ENCODE measurements at regions not wholly inside any gene's neighbourhood (a gene's known extent, or its start where the extent isn't known, plus 50 kb on each side); places are given as distances from the start of the nearest gene placed in this dataset.

- Mint-ChIP-seq H3K27ac (no peak overlapping the region), H3K4me3 (no peak overlapping the region), H3K36me3 (ENCODE audit: low read depth) (0 out of 2 replicates have a peak, but pooled peaks cover 4% of the 10 kb centered on the region), H3K27me3 (ENCODE audit: insufficient read depth) (no peaks in the 10 kb centered on the region), H3K4me1 (ENCODE audit: low read depth) (no peaks in the 10 kb centered on the region), H3K9me3 (peaks cover 19% of the 10 kb centered on the region)
- no peak for DNase-seq
- TF ChIP-seq, protein P1, sequence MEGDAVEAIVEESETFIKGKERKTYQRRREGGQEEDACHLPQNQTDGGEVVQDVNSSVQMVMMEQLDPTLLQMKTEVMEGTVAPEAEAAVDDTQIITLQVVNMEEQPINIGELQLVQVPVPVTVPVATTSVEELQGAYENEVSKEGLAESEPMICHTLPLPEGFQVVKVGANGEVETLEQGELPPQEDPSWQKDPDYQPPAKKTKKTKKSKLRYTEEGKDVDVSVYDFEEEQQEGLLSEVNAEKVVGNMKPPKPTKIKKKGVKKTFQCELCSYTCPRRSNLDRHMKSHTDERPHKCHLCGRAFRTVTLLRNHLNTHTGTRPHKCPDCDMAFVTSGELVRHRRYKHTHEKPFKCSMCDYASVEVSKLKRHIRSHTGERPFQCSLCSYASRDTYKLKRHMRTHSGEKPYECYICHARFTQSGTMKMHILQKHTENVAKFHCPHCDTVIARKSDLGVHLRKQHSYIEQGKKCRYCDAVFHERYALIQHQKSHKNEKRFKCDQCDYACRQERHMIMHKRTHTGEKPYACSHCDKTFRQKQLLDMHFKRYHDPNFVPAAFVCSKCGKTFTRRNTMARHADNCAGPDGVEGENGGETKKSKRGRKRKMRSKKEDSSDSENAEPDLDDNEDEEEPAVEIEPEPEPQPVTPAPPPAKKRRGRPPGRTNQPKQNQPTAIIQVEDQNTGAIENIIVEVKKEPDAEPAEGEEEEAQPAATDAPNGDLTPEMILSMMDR (IDR thresholded peaks at IDR 0.05), result no peak
Measured at GRCh38 chr6:67391955-67392354, 1243.1 kb upstream of the ADGRB3 start.

DNA sequence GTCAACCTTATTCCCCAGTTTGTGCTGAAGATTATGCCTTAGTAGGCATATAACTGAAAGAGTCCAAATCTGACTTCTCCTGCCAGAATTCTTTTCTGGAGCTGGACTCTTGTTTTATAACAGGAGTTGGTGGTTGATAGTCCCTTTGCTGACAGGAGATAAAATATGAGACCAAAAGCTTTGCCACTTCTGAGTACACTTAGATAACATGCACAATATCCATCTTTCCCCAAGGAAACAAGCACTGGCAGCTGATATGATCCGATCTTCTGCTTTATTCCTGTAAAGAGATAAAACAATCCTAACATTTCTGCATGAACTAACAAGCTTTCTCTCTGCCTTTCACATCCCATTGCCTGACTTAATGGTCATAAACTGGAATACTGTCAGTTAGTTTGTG lies 1265.4 kb upstream of the ADGRB3 start:
- H3K4me3 Mint-ChIP-seq, result no peak overlapping the region
- no peak for DNase-seq
- no peak overlapping the region for H3K27ac Mint-ChIP-seq
- H3K36me3 Mint-ChIP-seq (ENCODE audit: low read depth), result no peaks in the 10 kb centered on the region
- TF ChIP-seq, protein P1 (IDR thresholded peaks at IDR 0.05), result no peak
- H3K9me3 Mint-ChIP-seq, result no peaks in the 10 kb centered on the region
- no peaks in the 10 kb centered on the region for H3K4me1 Mint-ChIP-seq (ENCODE audit: low read depth)
- no peaks in the 10 kb centered on the region for H3K27me3 Mint-ChIP-seq (ENCODE audit: insufficient read depth)

DNA sequence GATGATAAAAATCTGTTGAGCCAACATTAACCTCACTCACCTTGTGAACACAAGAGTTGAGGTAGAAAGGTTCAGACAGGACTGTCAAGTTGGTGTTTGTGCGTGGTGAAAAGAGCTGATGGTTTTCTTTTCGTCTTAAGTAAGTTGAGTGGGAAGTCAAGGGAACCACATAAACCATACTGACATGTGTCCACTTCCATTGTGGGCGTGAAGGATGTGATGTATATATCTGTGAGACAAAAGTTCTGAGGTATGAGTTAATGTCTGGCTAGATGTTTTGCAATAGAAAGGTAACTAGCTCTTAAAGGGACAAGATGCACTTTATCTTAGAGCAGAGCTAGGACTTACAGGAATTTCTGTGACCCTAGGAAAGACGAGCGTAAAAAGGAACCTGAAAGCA lies 1272.1 kb upstream of the ADGRB3 start:
- TF ChIP-seq, protein P1 (IDR thresholded peaks at IDR 0.05), result no peak
- Mint-ChIP-seq H3K27ac (no peak overlapping the region; the same call in 1 of the 2 replicates), H3K27me3 (ENCODE audit: insufficient read depth) (no peaks in the 10 kb centered on the region), H3K36me3 (ENCODE audit: low read depth) (no peaks in the 10 kb centered on the region), H3K4me3 (peak overlapping the region; percentile 64; the same call in 1 of the 2 replicates), H3K4me1 (ENCODE audit: low read depth) (peaks cover 36% of the 10 kb centered on the region; the same call in 1 of the 2 replicates), H3K9me3 (no peaks in the 10 kb centered on the region)
- DNase-seq, result no peak

DNA sequence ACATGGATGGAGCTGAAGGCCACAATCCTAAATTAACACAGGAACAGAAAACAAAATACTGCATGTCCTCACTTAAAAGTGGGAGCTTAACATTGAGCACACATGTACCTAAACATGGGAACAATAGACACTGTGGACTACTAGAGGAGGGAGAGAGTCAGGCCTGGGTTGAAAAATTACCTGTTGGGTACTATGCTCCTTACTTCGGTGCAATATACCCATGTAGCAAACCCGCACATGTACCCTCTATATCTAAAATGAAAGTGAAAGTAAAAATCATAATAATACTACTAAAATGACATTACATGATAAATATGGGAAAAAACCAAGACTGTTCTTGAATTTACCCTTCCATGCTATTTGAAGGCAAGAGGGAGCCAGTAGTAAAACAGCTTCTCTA lies 1273.8 kb upstream of the ADGRB3 start:
- Mint-ChIP-seq H3K27me3 (ENCODE audit: insufficient read depth) (no peaks in the 10 kb centered on the region), H3K4me1 (ENCODE audit: low read depth) (peaks cover 36% of the 10 kb centered on the region; the same call in 1 of the 2 replicates), H3K36me3 (ENCODE audit: low read depth) (no peaks in the 10 kb centered on the region), H3K4me3 (peak overlapping the region; percentile 84), H3K9me3 (no peaks in the 10 kb centered on the region), H3K27ac (peak overlapping the region; percentile 30; the same call in 1 of the 2 replicates)
- TF ChIP-seq, protein P1 (IDR thresholded peaks at IDR 0.05), result no peak
- no peak for DNase-seq

DNA sequence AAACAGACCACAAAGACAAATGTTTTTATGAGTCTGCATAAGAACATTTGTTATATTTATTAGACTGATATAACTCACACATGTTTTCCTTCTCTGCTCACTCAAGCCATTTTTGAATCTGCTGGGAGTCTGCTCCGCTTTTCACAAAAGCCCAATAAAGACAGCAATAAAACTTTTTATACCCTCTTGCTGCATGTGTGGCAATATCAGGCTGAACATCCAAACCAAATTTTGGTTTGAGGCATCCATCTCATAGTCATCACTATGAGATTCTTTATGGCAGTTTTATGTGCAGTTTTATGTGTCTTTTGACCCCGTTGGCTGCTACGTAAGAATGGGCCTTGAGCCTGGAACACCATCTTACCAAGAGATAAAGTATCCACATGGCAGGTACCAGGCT lies 1276.8 kb upstream of the ADGRB3 start:
- Mint-ChIP-seq H3K36me3 (ENCODE audit: low read depth) (no peaks in the 10 kb centered on the region), H3K27ac (no peak overlapping the region; the same call in 1 of the 2 replicates), H3K9me3 (0 out of 2 replicates have a peak, but pooled peaks cover 3% of the 10 kb centered on the region), H3K4me1 (ENCODE audit: low read depth) (peaks cover 27% of the 10 kb centered on the region; the same call in 1 of the 2 replicates), H3K4me3 (peak overlapping the region; percentile 56; the same call in 1 of the 2 replicates), H3K27me3 (ENCODE audit: insufficient read depth) (no peaks in the 10 kb centered on the region)
- DNase-seq, result no peak
- TF ChIP-seq, protein P1 (IDR thresholded peaks at IDR 0.05), result no peak
